Neural cell (in vitro differentiated cells): ENCODE measurements at regions not wholly inside any gene's neighbourhood (a gene's known extent, or its start where the extent isn't known, plus 50 kb on each side); places are given as distances from the start of the nearest gene placed in this dataset.

Experiments
- H2AFZ ChIP-seq: fragments of 200-600, 300-800 bp; sonication (generic), shearing (Covaris generic); 2 replicates; pipeline ENCODE4 v1.6.0; 2014; ENCODE audit warnings: low read depth, mild to moderate bottlenecking, antibody characterized with exemption, low read length, moderate library complexity
- H3F3A ChIP-seq: fragments of 200-600 bp; shearing (Covaris generic); 2 replicates; pipeline ENCODE4 v1.6.1; 2016; ENCODE audit warnings: mild to moderate bottlenecking, moderate library complexity, mixed read lengths, antibody characterized with exemption, low read length; ENCODE audit not compliant: insufficient read depth, poor library complexity, severe bottlenecking
- H3K27ac ChIP-seq: fragments of 200-600, 300-800 bp; sonication (generic), shearing (Covaris generic); 2 replicates; pipeline ENCODE4 v1.5.1; 2014; ENCODE audit warnings: mild to moderate bottlenecking, low read length, moderate library complexity
- H3K27me3 ChIP-seq: fragments of 300-800, 200-600 bp; sonication (generic), shearing (Covaris generic); 2 replicates; pipeline ENCODE4 v1.6.0; 2014; ENCODE audit warnings: mild to moderate bottlenecking, low read depth, low read length, moderate library complexity; ENCODE audit not compliant: insufficient read depth
- H3K36me3 ChIP-seq: fragments of 300-800, 200-600 bp; sonication (generic), shearing (Covaris generic); 2 replicates; pipeline ENCODE4 v1.5.1; 2014; ENCODE audit warnings: mild to moderate bottlenecking, antibody characterized with exemption, low read length, moderate library complexity; ENCODE audit not compliant: insufficient read depth
- H3K4me2 ChIP-seq: fragments of 300-800, 200-600 bp; sonication (generic), shearing (Covaris generic); 2 replicates; pipeline ENCODE4 v1.6.0; 2014; ENCODE audit warnings: mild to moderate bottlenecking, low read length
- H3K4me3 ChIP-seq: fragments of 300-800, 200-600 bp; sonication (generic), shearing (Covaris generic); 2 replicates; pipeline ENCODE4 v1.5.1; 2014; ENCODE audit warnings: mild to moderate bottlenecking, low read length, moderate library complexity
- H3K79me2 ChIP-seq: fragments of 200-600 bp; shearing (Covaris generic); replicated peaks from 2 replicates; pipeline ENCODE4 v1.6.0; 2014; ENCODE audit warnings: mild to moderate bottlenecking, low read length, moderate library complexity; ENCODE audit not compliant: insufficient read depth
- H3K9ac ChIP-seq: fragments of 300-800, 200-600 bp; sonication (generic), shearing (Covaris generic); 2 replicates; pipeline ENCODE4 v1.6.1; 2016; ENCODE audit warnings: mild to moderate bottlenecking, low read length, mixed read lengths
- H3K9me2 ChIP-seq: fragments of 200-600 bp; shearing (Covaris generic); 2 replicates; pipeline ENCODE4 v1.6.1; 2016; ENCODE audit warnings: mild to moderate bottlenecking, low read length, mixed read lengths; ENCODE audit not compliant: insufficient read depth
- H3K9me3 ChIP-seq: fragments of 200-600, 300-800 bp; sonication (generic), shearing (Covaris generic); 2 replicates; pipeline ENCODE4 v1.6.1; 2016; ENCODE audit warnings: mild to moderate bottlenecking, mixed run types, low read length, moderate library complexity, mixed read lengths
- H4K20me1 ChIP-seq: fragments of 200-600 bp; shearing (Covaris generic); 2 replicates; pipeline ENCODE4 v1.6.1; 2016; ENCODE audit warnings: mild to moderate bottlenecking, mixed run types; ENCODE audit not compliant: insufficient read depth
- CTCF ChIP-seq: fragments of 450-650 bp; IDR thresholded peaks from 2 replicates; pipeline ENCODE4 v1.5.1; 2014; ENCODE audit warnings: antibody characterized with exemption, mild to moderate bottlenecking, moderate library complexity; ENCODE audit not compliant: poor library complexity, severe bottlenecking
- EP300 ChIP-seq: fragments of 450-650 bp; conservative IDR thresholded peaks from 2 replicates; pipeline ENCODE4 v1.6.1; 2014; ENCODE audit warnings: antibody characterized with exemption, mild to moderate bottlenecking, moderate library complexity; ENCODE audit not compliant: poor library complexity, severe bottlenecking
- EZH2 ChIP-seq: fragments of 200-600, 300-800 bp; shearing (Covaris generic), sonication (generic); IDR thresholded peaks from 2 replicates; pipeline ENCODE4 v1.6.1; 2014; ENCODE audit warnings: antibody characterized with exemption, low read length, borderline replicate concordance, mild to moderate bottlenecking; ENCODE audit not compliant: insufficient read depth, poor library complexity, severe bottlenecking
- MXI1 ChIP-seq: fragments of 450-650 bp; conservative IDR thresholded peaks from 2 replicates; pipeline ENCODE4 v1.6.1; 2014; ENCODE audit warnings: antibody characterized with exemption, mild to moderate bottlenecking; ENCODE audit not compliant: poor library complexity, severe bottlenecking
- POLR2AphosphoS5 ChIP-seq: IDR thresholded peaks from 2 replicates; pipeline ENCODE4 v1.6.1; 2012
- RAD21 ChIP-seq: fragments of 450-650 bp; conservative IDR thresholded peaks from 2 replicates; pipeline ENCODE4 v1.6.1; 2014; ENCODE audit warnings: antibody characterized with exemption, mild to moderate bottlenecking, moderate library complexity
- REST ChIP-seq: IDR thresholded peaks from 2 replicates; pipeline ENCODE4 v1.6.1; 2012; ENCODE audit warnings: borderline replicate concordance
- SMC3 ChIP-seq: fragments of 450-650 bp; conservative IDR thresholded peaks from 2 replicates; pipeline ENCODE4 v1.6.1; 2014; ENCODE audit warnings: antibody characterized with exemption, mild to moderate bottlenecking, moderate library complexity; ENCODE audit not compliant: poor library complexity
- TAF1 ChIP-seq: IDR thresholded peaks from 2 replicates; pipeline ENCODE4 v1.6.1; 2012; ENCODE audit warnings: low read depth

GRCh38 chr3:152684279-152684678 is 150.7 kb upstream of the P2RY1 start:
- H2AFZ ChIP-seq, result no peak overlapping the region

GRCh38 chr3:152688313-152688712 is 146.6 kb upstream of the P2RY1 start:
- Histone ChIP-seq H4K20me1 (no peaks in the 10 kb centered on the region), H3K9ac (no peak overlapping the region), H3K9me3 (no peaks in the 10 kb centered on the region), H3F3A (no peaks in the 10 kb centered on the region), H3K9me2 (no peaks in the 10 kb centered on the region), H3K36me3 (no peaks in the 10 kb centered on the region), H3K4me3 (no peak overlapping the region), H2AFZ (no peak overlapping the region), H3K27ac (no peak overlapping the region), H3K79me2 (no peaks in the 10 kb centered on the region), H3K27me3 (no peaks in the 10 kb centered on the region), H3K4me2 (no peak overlapping the region)
- TF ChIP-seq CTCF, result no peak
- no peak for TF ChIP-seq EZH2
- TF ChIP-seq SMC3, result no peak
- TF ChIP-seq REST, result no peak
- no peak for TF ChIP-seq POLR2AphosphoS5
- no peak for TF ChIP-seq MXI1

More at GRCh38 chr3:152684279-152684678, 150.7 kb upstream of the P2RY1 start:
- no peaks in the 10 kb centered on the region for H3F3A ChIP-seq
- TF ChIP-seq POLR2AphosphoS5 (no peak), REST (no peak), SMC3 (no peak), EP300 (no peak), TAF1 (no peak), RAD21 (no peak), CTCF (no peak), EZH2 (no peak), MXI1 (no peak)
- no peak overlapping the region for H3K9ac ChIP-seq
- H3K36me3 ChIP-seq, result no peaks in the 10 kb centered on the region
- no peak overlapping the region for H3K4me2 ChIP-seq
- H3K27ac ChIP-seq, result no peak overlapping the region
- no peaks in the 10 kb centered on the region for H3K9me2 ChIP-seq
- no peaks in the 10 kb centered on the region for H3K27me3 ChIP-seq
- H3K79me2 ChIP-seq, result no peaks in the 10 kb centered on the region
- no peak overlapping the region for H3K4me3 ChIP-seq
- no peaks in the 10 kb centered on the region for H4K20me1 ChIP-seq
- no peaks in the 10 kb centered on the region for H3K9me3 ChIP-seq
